ENCODE measurements at regions not wholly inside any gene's neighbourhood (a gene's known extent, or its start where the extent isn't known, plus 50 kb on each side); places are given as distances from the start of the nearest gene placed in this dataset.

DNA sequence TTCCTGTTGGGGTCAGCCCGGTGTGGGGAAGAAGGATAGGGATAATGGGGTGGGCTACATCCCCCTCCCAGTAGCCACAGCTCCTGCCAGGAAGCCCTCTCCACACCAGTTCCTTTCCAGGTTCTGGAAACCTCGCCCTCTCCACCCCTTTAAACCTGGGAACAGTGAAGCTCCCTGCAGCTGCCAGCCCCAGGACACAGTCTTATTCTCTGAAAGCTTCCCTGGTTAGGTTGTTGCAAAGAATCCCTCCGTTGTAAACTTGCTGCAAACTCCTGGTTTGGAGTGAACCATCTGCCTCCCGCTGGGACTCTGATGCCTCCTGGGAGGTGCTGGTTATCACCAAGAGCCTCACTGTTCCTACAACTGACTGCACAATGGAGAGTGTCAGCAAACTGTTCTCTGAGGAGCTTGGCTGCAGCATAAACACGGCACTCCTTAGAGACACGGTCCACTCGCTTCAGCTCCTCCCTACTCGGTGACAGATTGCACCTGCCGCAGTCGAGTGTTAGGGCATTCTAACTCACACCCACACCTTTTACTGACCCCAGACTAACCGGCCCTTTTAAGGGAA, 261.8 kb upstream of the RAB6C start:
- no peak overlapping the region for H3K27ac ChIP-seq
- no peak overlapping the region for H3K4me3 ChIP-seq (ENCODE audit: low read depth in 1 of 2, low read length in 1 of 2)
- peaks cover 7% of the 10 kb centered on the region for H3K27me3 ChIP-seq
- no peaks in the 10 kb centered on the region for H3K36me3 ChIP-seq
- no peaks in the 10 kb centered on the region for H3K9me3 ChIP-seq
- TF ChIP-seq, protein P1, sequence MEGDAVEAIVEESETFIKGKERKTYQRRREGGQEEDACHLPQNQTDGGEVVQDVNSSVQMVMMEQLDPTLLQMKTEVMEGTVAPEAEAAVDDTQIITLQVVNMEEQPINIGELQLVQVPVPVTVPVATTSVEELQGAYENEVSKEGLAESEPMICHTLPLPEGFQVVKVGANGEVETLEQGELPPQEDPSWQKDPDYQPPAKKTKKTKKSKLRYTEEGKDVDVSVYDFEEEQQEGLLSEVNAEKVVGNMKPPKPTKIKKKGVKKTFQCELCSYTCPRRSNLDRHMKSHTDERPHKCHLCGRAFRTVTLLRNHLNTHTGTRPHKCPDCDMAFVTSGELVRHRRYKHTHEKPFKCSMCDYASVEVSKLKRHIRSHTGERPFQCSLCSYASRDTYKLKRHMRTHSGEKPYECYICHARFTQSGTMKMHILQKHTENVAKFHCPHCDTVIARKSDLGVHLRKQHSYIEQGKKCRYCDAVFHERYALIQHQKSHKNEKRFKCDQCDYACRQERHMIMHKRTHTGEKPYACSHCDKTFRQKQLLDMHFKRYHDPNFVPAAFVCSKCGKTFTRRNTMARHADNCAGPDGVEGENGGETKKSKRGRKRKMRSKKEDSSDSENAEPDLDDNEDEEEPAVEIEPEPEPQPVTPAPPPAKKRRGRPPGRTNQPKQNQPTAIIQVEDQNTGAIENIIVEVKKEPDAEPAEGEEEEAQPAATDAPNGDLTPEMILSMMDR (IDR thresholded peaks at IDR 0.05): no peak
- H3K4me1 ChIP-seq (ENCODE audit: control insufficient read depth in 1 of 2, insufficient read depth in 1 of 2, low read depth in 1 of 2, low read length in 1 of 2): no peaks in the 10 kb centered on the region

DNA sequence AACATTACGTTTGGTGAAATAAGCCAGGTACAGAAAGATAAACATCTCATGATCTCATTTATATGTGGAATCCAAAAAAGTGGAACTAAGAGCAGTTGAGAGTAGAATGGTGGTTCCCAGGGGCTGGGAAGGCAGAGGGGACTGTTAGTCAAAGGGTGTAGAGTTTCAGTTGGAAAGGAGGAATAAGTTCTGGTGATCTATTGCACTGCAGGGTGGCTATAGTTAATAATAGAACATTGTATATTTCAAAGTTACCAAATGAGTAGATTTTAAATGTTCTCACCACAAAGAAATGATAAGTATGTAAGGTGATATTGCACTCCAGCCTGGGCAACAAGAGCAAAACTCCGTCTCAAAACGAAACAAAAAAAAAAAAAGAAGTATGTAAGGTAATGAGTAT, 260.1 kb upstream of the RAB6C start:
- Histone ChIP-seq H3K4me1 (ENCODE audit: control insufficient read depth in 1 of 2, insufficient read depth in 1 of 2, low read depth in 1 of 2, low read length in 1 of 2) (no peaks in the 10 kb centered on the region), H3K4me3 (ENCODE audit: low read depth in 1 of 2, low read length in 1 of 2) (no peak overlapping the region), H3K27ac (no peak overlapping the region), H3K27me3 (peaks cover 7% of the 10 kb centered on the region), H3K36me3 (no peaks in the 10 kb centered on the region), H3K9me3 (no peaks in the 10 kb centered on the region)
- TF ChIP-seq, protein P1 (IDR thresholded peaks at IDR 0.05): no peak

DNA sequence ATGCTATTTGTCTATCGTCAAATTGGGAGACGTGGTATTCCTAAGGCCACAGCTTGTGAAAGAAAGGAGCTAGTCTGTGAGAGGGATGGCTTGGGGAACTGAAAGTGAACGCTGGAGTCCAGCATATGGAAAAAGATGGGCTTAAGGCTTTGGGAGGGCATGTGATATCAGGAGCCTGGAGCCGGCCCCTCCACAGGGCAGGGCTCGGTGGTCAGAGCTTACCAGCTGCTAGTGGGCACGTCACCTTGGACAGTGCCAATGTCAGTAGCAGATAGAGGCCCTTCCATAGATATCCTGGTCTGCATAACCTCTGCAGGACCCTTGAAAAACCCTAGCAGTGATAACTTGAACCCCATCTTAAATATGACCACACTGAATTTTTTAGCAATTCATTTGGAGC, 259.1 kb upstream of the RAB6C start:
- no peaks in the 10 kb centered on the region for H3K36me3 ChIP-seq
- H3K4me1 ChIP-seq (ENCODE audit: control insufficient read depth in 1 of 2, insufficient read depth in 1 of 2, low read depth in 1 of 2, low read length in 1 of 2): no peaks in the 10 kb centered on the region
- TF ChIP-seq, protein P1 (IDR thresholded peaks at IDR 0.05): no peak
- no peak overlapping the region for H3K27ac ChIP-seq
- peaks cover 7% of the 10 kb centered on the region for H3K27me3 ChIP-seq
- H3K4me3 ChIP-seq (ENCODE audit: low read depth in 1 of 2, low read length in 1 of 2): no peak overlapping the region
- H3K9me3 ChIP-seq: no peaks in the 10 kb centered on the region

DNA sequence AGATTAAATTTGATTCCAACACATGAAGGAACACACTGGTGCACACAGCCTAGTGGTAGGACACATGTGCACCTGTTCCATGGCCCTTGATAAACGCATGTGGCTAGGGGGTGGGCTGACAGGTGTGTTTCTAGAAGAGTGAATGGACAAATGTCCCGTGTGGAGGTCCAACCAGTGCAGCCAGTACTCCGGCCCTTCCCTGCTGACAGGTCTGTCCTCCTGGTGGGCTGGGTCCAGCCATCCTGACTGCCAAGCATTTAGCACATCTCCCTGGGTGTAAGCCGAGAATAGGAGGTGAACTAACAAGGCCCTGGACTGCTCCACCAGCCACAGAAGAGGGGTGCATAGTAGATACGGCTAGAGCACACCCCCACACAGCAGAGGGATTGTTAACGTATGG, 258.7 kb upstream of the RAB6C start:
- H3K4me1 ChIP-seq (ENCODE audit: control insufficient read depth in 1 of 2, insufficient read depth in 1 of 2, low read depth in 1 of 2, low read length in 1 of 2): no peaks in the 10 kb centered on the region
- H3K4me3 ChIP-seq (ENCODE audit: low read depth in 1 of 2, low read length in 1 of 2): no peak overlapping the region
- H3K27me3 ChIP-seq: peaks cover 7% of the 10 kb centered on the region
- TF ChIP-seq, protein P1 (IDR thresholded peaks at IDR 0.05): no peak
- H3K27ac ChIP-seq: no peak overlapping the region
- no peaks in the 10 kb centered on the region for H3K9me3 ChIP-seq
- H3K36me3 ChIP-seq: no peaks in the 10 kb centered on the region

GRCh38 chr2:129721236-129721635, 258.2 kb upstream of the RAB6C start:
- Histone ChIP-seq H3K4me1 (ENCODE audit: control insufficient read depth in 1 of 2, insufficient read depth in 1 of 2, low read depth in 1 of 2, low read length in 1 of 2) (no peaks in the 10 kb centered on the region), H3K36me3 (no peaks in the 10 kb centered on the region), H3K9me3 (no peaks in the 10 kb centered on the region), H3K4me3 (ENCODE audit: low read depth in 1 of 2, low read length in 1 of 2) (no peak overlapping the region), H3K27ac (no peak overlapping the region), H3K27me3 (peaks cover 7% of the 10 kb centered on the region)
- TF ChIP-seq, protein P1 (IDR thresholded peaks at IDR 0.05): no peak

DNA sequence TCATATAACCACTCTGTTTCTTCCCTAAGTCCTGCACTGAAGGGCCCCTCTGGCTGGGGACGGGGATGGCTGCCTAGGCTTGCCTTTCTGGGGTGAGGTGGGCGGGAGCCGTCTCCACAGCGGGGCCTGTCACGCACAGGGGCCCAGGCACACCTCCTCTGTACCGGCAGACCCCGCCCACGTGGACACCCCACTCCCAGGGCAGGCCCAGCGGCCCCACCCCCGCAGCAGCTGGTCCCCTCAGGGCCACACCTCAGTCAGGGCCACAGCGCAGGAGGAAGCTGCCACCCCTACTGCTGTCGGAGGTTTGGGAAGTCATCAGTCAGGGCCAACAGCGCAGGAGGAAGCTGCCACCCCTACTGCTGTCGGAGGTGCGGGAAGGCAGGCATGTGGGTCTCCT, 257.6 kb upstream of the RAB6C start:
- Histone ChIP-seq H3K27me3 (peaks cover 7% of the 10 kb centered on the region), H3K27ac (no peak overlapping the region), H3K4me3 (ENCODE audit: low read depth in 1 of 2, low read length in 1 of 2) (no peak overlapping the region), H3K9me3 (no peaks in the 10 kb centered on the region), H3K36me3 (no peaks in the 10 kb centered on the region), H3K4me1 (ENCODE audit: control insufficient read depth in 1 of 2, insufficient read depth in 1 of 2, low read depth in 1 of 2, low read length in 1 of 2) (no peaks in the 10 kb centered on the region)
- TF ChIP-seq, protein P1 (IDR thresholded peaks at IDR 0.05): no peak
